ENCODE measurements at regions not wholly inside any gene's neighbourhood (a gene's known extent, or its start where the extent isn't known, plus 50 kb on each side); places are given as distances from the start of the nearest gene placed in this dataset.
"Not testable (repeated sequence)": the region's sequence is repeated elsewhere in the genome, so short reads cannot be mapped to it uniquely, and the experiment has no call there.

- no peak for DNase-seq (ENCODE audit: low read depth in 3 of 3)
Observed at GRCh38 chr5:6110441-6111005, 267.8 kb downstream of the MED10 start.

- no peak for DNase-seq (ENCODE audit: low read depth in 3 of 3)
Observed at GRCh38 chr5:6108981-6109825, 269.1 kb downstream of the MED10 start.

GRCh38 chr5:6108540-6108848, 269.9 kb downstream of the MED10 start:
- DNase-seq (ENCODE audit: low read depth in 3 of 3) = no peak

GRCh38 chr5:6107675-6108539, 270.4 kb downstream of the MED10 start:
- no peak for DNase-seq (ENCODE audit: low read depth in 3 of 3)

- no peak for DNase-seq (ENCODE audit: low read depth in 3 of 3)
Observed at GRCh38 chr5:6106756-6107155, 271.6 kb downstream of the MED10 start.

GRCh38 chr5:6105320-6105719, 273.0 kb downstream of the MED10 start:
- DNase-seq (ENCODE audit: low read depth in 3 of 3) = no peak

- DNase-seq (ENCODE audit: low read depth in 3 of 3) = no peak
Observed at GRCh38 chr5:6096101-6096500, 282.2 kb downstream of the MED10 start.

- DNase-seq (ENCODE audit: low read depth in 3 of 3) = not testable (repeated sequence)
Observed at GRCh38 chr5:6094180-6094579, 284.2 kb downstream of the MED10 start.

- no peak for DNase-seq (ENCODE audit: low read depth in 3 of 3)
Observed at GRCh38 chr5:6090838-6091237, 287.5 kb downstream of the MED10 start.

GRCh38 chr5:6090079-6090654, 288.2 kb downstream of the MED10 start:
- DNase-seq (ENCODE audit: low read depth in 3 of 3) = no peak

GRCh38 chr5:6088706-6089105, 289.6 kb downstream of the MED10 start:
- DNase-seq (ENCODE audit: low read depth in 3 of 3) = no peak

- no peak for DNase-seq (ENCODE audit: low read depth in 3 of 3)
Observed at GRCh38 chr5:6087576-6087975, 290.8 kb downstream of the MED10 start.

- DNase-seq (ENCODE audit: low read depth in 3 of 3) = no peak
Observed at GRCh38 chr5:6086871-6087270, 291.5 kb downstream of the MED10 start.

GRCh38 chr5:6085341-6085860, 292.9 kb downstream of the MED10 start:
- no peak for DNase-seq (ENCODE audit: low read depth in 3 of 3)

- DNase-seq (ENCODE audit: low read depth in 3 of 3) = no peak
Observed at GRCh38 chr5:6084836-6085235, 293.5 kb downstream of the MED10 start.

GRCh38 chr5:6084376-6084775, 294.0 kb downstream of the MED10 start:
- DNase-seq (ENCODE audit: low read depth in 3 of 3) = no peak

GRCh38 chr5:6083311-6083978, 294.9 kb downstream of the MED10 start:
- DNase-seq (ENCODE audit: low read depth in 3 of 3) = no peak

GRCh38 chr5:6082685-6083084, 295.7 kb downstream of the MED10 start:
- DNase-seq (ENCODE audit: low read depth in 3 of 3) = no peak

GRCh38 chr5:6081727-6082210, 296.6 kb downstream of the MED10 start:
- no peak for DNase-seq (ENCODE audit: low read depth in 3 of 3)

GRCh38 chr5:6080930-6081726, 297.2 kb downstream of the MED10 start:
- DNase-seq (ENCODE audit: low read depth in 3 of 3) = no peak

- DNase-seq (ENCODE audit: low read depth in 3 of 3) = no peak
Observed at GRCh38 chr5:6080436-6080835, 297.9 kb downstream of the MED10 start.

Data from stimulated activated CD4-positive, alpha-beta T cell treated with anti-CD3 and anti-CD28 coated beads, TNF-alpha, amount 100 ng/mL, for 48 hours (primary cell).